Mucosa of descending colon (tissue), 3 donors: ENCODE measurements at regions not wholly inside any gene's neighbourhood (a gene's known extent, or its start where the extent isn't known, plus 50 kb on each side); places are given as distances from the start of the nearest gene placed in this dataset.
"Not testable (repeated sequence)": the region's sequence is repeated elsewhere in the genome, so short reads cannot be mapped to it uniquely, and the experiment has no call there.

Experiments used
- ATAC-seq: fragments of 200-7000 bp; cut with Tn5 transposase; one replicate; pipeline ENCODE4 v1.9.1; 2020; ENCODE audit warnings: mild to moderate bottlenecking, moderate library complexity
- DNase-seq, 3 donors: peaks; one replicate each; pipeline ENCODE4 v3.0.0-alpha.2; 2020
- H3K36me3 ChIP-seq: fragments of 200-600 bp; one replicate; pipeline ENCODE4 v1.8.0; 2021; ENCODE audit warnings: low read depth, mild to moderate bottlenecking
- H3K4me1 ChIP-seq: fragments of 200-600 bp; one replicate; pipeline ENCODE4 v1.8.0; 2021; ENCODE audit warnings: low read depth, mild to moderate bottlenecking
- H3K4me3 ChIP-seq: fragments of 200-600 bp; one replicate; pipeline ENCODE4 v1.8.0; 2021; ENCODE audit warnings: mild to moderate bottlenecking
- H3K9me3 ChIP-seq: fragments of 200-600 bp; one replicate; pipeline ENCODE4 v1.8.0; 2021; ENCODE audit warnings: mild to moderate bottlenecking
- CTCF ChIP-seq: fragments of 200-600 bp; IDR thresholded peaks from one replicate; pipeline ENCODE4 v1.8.0; 2022; ENCODE audit warnings: antibody characterized with exemption, mild to moderate bottlenecking
- intact Hi-C, 2 donors: fragments of 100-400 bp; cut with DNase I in 1 of 2; cut with micrococcal nuclease in 1 of 2; formaldehyde crosslinking; loops; one replicate each; pipeline versions ENCODE4 v1.11.0 to v1.11.1; 2022; cut with DNase I, micrococcal nuclease
- donor health status: DM: no; HTN: no; CAD: no; lungs with moderate emphysema.
- donor health status: DM: no; HTN: no; CAD: no.
- donor health status: DM: no; HTN: yes; CAD: no.

- Histone ChIP-seq H3K4me1 (no peaks in the 10 kb centered on the region), H3K4me3 (no peak overlapping the region), H3K36me3 (no peaks in the 10 kb centered on the region), H3K9me3 (no peaks in the 10 kb centered on the region)
- TF ChIP-seq CTCF, result no peak
- ATAC-seq (no peak), DNase-seq (no peak)
- intact Hi-C loops, result no loop called here
These were observed 94.2 kb upstream of the DNAJC1 start for GRCh38 chr10:22097696-22098095.

GRCh38 chr10:22091260-22091659 is 87.7 kb upstream of the DNAJC1 start:
- H3K4me3 ChIP-seq, H3K36me3 ChIP-seq, H3K4me1 ChIP-seq, DNase-seq, H3K9me3 ChIP-seq, intact Hi-C loops, ATAC-seq: not testable (repeated sequence)

GRCh38 chr10:22087402-22087738 is 83.8 kb upstream of the DNAJC1 start:
- H3K4me3 ChIP-seq, result no peak overlapping the region
- no peak for TF ChIP-seq CTCF
- H3K36me3 ChIP-seq, result no peaks in the 10 kb centered on the region
- ATAC-seq (no peak), DNase-seq (no peak)
- no peaks in the 10 kb centered on the region for H3K4me1 ChIP-seq
- intact Hi-C loops, result no loop called here
- no peaks in the 10 kb centered on the region for H3K9me3 ChIP-seq

- no peak overlapping the region for H3K4me3 ChIP-seq
- intact Hi-C loops, result no loop called here
- ATAC-seq (peak; percentile 47), DNase-seq (peak; percentile 55 to 66 (median 63))
- no peaks in the 10 kb centered on the region for H3K36me3 ChIP-seq
- H3K9me3 ChIP-seq, result no peaks in the 10 kb centered on the region
- H3K4me1 ChIP-seq, result no peaks in the 10 kb centered on the region
- no peak for TF ChIP-seq CTCF
These were observed 83.3 kb upstream of the DNAJC1 start for GRCh38 chr10:22086730-22087401.

- DNase-seq, H3K4me1 ChIP-seq, H3K9me3 ChIP-seq, ATAC-seq, intact Hi-C loops, H3K36me3 ChIP-seq, H3K4me3 ChIP-seq: not testable (repeated sequence)
These were observed 76.4 kb upstream of the DNAJC1 start for GRCh38 chr10:22079921-22080320.

GRCh38 chr10:22071332-22071731 is 67.8 kb upstream of the DNAJC1 start:
- Histone ChIP-seq H3K4me3 (no peak overlapping the region), H3K9me3 (peaks cover 19% of the 10 kb centered on the region), H3K36me3 (no peaks in the 10 kb centered on the region), H3K4me1 (no peaks in the 10 kb centered on the region)
- intact Hi-C loops, result no loop called here
- TF ChIP-seq CTCF, result no peak
- DNase-seq (no peak), ATAC-seq (no peak)

- TF ChIP-seq CTCF, result no peak
- no peak overlapping the region for H3K4me3 ChIP-seq
- DNase-seq (no peak), ATAC-seq (no peak)
- no peaks in the 10 kb centered on the region for H3K36me3 ChIP-seq
- H3K9me3 ChIP-seq, result peaks cover 19% of the 10 kb centered on the region
- intact Hi-C loops, result no loop called here
- H3K4me1 ChIP-seq, result no peaks in the 10 kb centered on the region
These were observed 63.6 kb upstream of the DNAJC1 start for GRCh38 chr10:22067091-22067490.

GRCh38 chr10:22060984-22061383 is 57.5 kb upstream of the DNAJC1 start:
- ATAC-seq, H3K4me1 ChIP-seq, H3K36me3 ChIP-seq, H3K9me3 ChIP-seq, H3K4me3 ChIP-seq, intact Hi-C loops, DNase-seq: not testable (repeated sequence)
